KMS-11 (cell line): ENCODE measurements at regions not wholly inside any gene's neighbourhood (a gene's known extent, or its start where the extent isn't known, plus 50 kb on each side); places are given as distances from the start of the nearest gene placed in this dataset.

Source experiments
- H2AFZ ChIP-seq: fragments of 200-600 bp; sonication (generic); 2 replicates; pipeline ENCODE4 v1.6.1; 2016; ENCODE audit warnings: antibody characterized with exemption, mixed run types, low read depth
- H3K27ac ChIP-seq: fragments of 200-600 bp; sonication (generic); 2 replicates; pipeline ENCODE4 v1.6.1; 2016; ENCODE audit warnings: mild to moderate bottlenecking, mixed run types
- H3K27me3 ChIP-seq: fragments of 200-600 bp; sonication (generic); 2 replicates; pipeline ENCODE4 v1.6.1; 2017; ENCODE audit warnings: mild to moderate bottlenecking, low read depth, mixed run types, moderate library complexity; ENCODE audit not compliant: insufficient read depth
- H3K36me3 ChIP-seq: fragments of 200-600 bp; sonication (generic); 2 replicates; pipeline ENCODE4 v1.6.1; 2017; ENCODE audit warnings: mild to moderate bottlenecking, mixed run types; ENCODE audit not compliant: insufficient read depth
- H3K4me1 ChIP-seq: fragments of 200-600 bp; sonication (generic); 2 replicates; pipeline ENCODE4 v1.6.1; 2016; ENCODE audit warnings: mild to moderate bottlenecking, low read depth, mixed run types; ENCODE audit not compliant: poor library complexity, severe bottlenecking
- H3K4me2 ChIP-seq: fragments of 200-600 bp; sonication (generic); 2 replicates; pipeline ENCODE4 v1.7.0; 2016; ENCODE audit warnings: mild to moderate bottlenecking, mixed run types
- H3K4me3 ChIP-seq: fragments of 200-600 bp; sonication (generic); IDR thresholded peaks from 2 replicates; pipeline ENCODE4 v1.6.1; 2017; ENCODE audit warnings: low read depth, low read length, mixed read lengths; ENCODE audit not compliant: insufficient read depth
- H3K79me2 ChIP-seq: fragments of 200-600 bp; sonication (generic); 2 replicates; pipeline ENCODE4 v1.6.1; 2016; ENCODE audit warnings: low read depth, mixed run types; ENCODE audit not compliant: insufficient read depth
- H3K9ac ChIP-seq: fragments of 200-600 bp; sonication (generic); 2 replicates; pipeline ENCODE4 v1.6.1; 2016; ENCODE audit warnings: mild to moderate bottlenecking, mixed run types
- H4K20me1 ChIP-seq: fragments of 200-600 bp; sonication (generic); 2 replicates; pipeline ENCODE4 v1.6.1; 2016; ENCODE audit warnings: mild to moderate bottlenecking, mixed run types; ENCODE audit not compliant: insufficient read depth
- TF ChIP-seq, protein P1 (sequence below): fragments of 200-600 bp; sonication (generic); conservative IDR thresholded peaks from 2 replicates; pipeline ENCODE4 v1.6.1; 2017; ENCODE audit warnings: low read depth, mild to moderate bottlenecking, antibody characterized with exemption, low read length, moderate library complexity, mixed read lengths

DNA sequence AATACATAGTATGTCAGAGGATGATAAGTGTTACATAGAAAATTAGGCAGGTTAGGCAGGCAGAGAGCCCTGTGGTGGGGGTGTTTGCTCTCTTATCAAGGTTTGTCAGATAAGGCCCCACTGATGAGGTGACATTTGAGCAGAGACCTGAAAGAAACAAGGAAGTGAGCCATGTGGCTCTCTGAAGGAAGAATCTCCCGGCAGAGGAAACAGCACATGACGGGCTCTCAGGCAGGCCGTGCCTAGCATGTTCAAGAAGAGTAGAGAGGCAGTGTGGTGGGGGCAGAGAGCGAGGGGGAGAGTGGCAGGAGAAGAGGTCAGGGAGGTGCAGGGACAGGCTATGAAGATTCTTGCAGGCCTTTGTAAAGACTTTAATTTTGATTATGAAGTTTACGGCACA lies 82.0 kb upstream of the ASIC2 start:
- TF ChIP-seq, protein P1, sequence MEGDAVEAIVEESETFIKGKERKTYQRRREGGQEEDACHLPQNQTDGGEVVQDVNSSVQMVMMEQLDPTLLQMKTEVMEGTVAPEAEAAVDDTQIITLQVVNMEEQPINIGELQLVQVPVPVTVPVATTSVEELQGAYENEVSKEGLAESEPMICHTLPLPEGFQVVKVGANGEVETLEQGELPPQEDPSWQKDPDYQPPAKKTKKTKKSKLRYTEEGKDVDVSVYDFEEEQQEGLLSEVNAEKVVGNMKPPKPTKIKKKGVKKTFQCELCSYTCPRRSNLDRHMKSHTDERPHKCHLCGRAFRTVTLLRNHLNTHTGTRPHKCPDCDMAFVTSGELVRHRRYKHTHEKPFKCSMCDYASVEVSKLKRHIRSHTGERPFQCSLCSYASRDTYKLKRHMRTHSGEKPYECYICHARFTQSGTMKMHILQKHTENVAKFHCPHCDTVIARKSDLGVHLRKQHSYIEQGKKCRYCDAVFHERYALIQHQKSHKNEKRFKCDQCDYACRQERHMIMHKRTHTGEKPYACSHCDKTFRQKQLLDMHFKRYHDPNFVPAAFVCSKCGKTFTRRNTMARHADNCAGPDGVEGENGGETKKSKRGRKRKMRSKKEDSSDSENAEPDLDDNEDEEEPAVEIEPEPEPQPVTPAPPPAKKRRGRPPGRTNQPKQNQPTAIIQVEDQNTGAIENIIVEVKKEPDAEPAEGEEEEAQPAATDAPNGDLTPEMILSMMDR: no peak
- no peaks in the 10 kb centered on the region for H3K36me3 ChIP-seq
- H3K9ac ChIP-seq: no peak overlapping the region
- no peaks in the 10 kb centered on the region for H3K27me3 ChIP-seq
- H4K20me1 ChIP-seq: no peaks in the 10 kb centered on the region
- no peak overlapping the region for H2AFZ ChIP-seq
- no peak overlapping the region for H3K4me2 ChIP-seq
- no peaks in the 10 kb centered on the region for H3K4me1 ChIP-seq
- no peak overlapping the region for H3K4me3 ChIP-seq
- H3K27ac ChIP-seq: no peak overlapping the region
- no peaks in the 10 kb centered on the region for H3K79me2 ChIP-seq

DNA sequence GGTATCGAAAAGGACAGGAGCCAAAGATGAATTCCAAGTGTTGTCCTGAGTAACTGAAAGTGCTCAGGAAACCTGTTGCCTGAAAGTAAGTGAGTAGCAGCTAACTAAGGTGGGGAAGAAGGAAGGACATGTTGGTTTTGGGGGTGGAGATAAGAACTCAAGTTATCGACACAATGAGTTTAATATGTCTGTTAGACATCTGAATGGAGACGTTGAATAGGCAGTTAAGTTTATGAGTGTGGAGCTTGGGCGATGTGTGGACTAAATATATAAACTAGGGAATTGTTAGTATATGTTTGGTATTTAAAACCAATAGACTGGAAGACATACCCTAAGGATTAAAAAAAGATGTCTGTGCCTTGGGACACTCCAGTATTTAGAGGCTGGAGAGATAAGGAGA lies 82.7 kb upstream of the ASIC2 start:
- H3K79me2 ChIP-seq: no peaks in the 10 kb centered on the region
- TF ChIP-seq, protein P1: no peak
- no peaks in the 10 kb centered on the region for H3K27me3 ChIP-seq
- no peaks in the 10 kb centered on the region for H3K4me1 ChIP-seq
- no peak overlapping the region for H3K4me3 ChIP-seq
- H3K9ac ChIP-seq: no peak overlapping the region
- no peak overlapping the region for H3K4me2 ChIP-seq
- H3K36me3 ChIP-seq: no peaks in the 10 kb centered on the region
- H4K20me1 ChIP-seq: no peaks in the 10 kb centered on the region
- H2AFZ ChIP-seq: no peak overlapping the region
- H3K27ac ChIP-seq: no peak overlapping the region

DNA sequence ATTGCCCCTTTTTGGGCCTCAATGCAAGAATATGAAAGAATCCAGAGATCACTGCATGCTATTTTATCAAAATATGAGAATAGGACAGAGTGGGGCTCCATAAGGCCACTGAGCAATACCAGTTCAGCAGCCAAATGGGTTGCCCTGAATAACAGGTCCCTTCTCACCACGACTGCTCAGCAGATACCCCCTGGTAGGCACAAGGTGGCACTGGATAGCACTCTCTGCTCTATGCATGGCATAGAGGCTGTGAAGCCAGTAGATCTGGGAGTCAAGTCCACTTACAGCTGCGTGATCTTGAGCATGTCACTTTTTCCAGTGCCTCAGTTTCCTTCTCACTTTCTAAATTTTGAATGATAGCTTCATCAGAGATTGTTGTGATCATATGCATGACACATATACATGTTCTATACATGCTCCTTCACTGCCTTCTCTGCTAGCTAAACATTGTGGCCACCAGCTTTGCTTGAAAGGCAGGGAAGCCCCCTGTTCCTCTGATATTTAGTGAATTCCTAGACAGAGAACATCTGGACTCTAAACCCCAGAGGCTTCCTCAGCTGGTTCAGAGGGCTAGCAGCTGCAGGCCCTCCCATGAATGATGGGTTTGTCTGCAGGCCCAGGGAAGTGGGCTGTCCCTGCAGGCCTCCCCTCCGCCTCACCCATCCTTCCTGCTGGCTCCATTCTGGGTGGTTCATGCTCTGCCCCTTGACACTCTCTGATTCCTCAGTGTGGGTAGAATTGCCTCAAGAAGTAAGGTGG lies 84.9 kb upstream of the ASIC2 start:
- H4K20me1 ChIP-seq: no peaks in the 10 kb centered on the region
- H3K9ac ChIP-seq: no peak overlapping the region
- H3K79me2 ChIP-seq: no peaks in the 10 kb centered on the region
- H3K27ac ChIP-seq: no peak overlapping the region
- H3K27me3 ChIP-seq: no peaks in the 10 kb centered on the region
- TF ChIP-seq, protein P1: no peak
- no peak overlapping the region for H3K4me2 ChIP-seq
- no peaks in the 10 kb centered on the region for H3K4me1 ChIP-seq
- no peak overlapping the region for H3K4me3 ChIP-seq
- no peaks in the 10 kb centered on the region for H3K36me3 ChIP-seq
- H2AFZ ChIP-seq: no peak overlapping the region

DNA sequence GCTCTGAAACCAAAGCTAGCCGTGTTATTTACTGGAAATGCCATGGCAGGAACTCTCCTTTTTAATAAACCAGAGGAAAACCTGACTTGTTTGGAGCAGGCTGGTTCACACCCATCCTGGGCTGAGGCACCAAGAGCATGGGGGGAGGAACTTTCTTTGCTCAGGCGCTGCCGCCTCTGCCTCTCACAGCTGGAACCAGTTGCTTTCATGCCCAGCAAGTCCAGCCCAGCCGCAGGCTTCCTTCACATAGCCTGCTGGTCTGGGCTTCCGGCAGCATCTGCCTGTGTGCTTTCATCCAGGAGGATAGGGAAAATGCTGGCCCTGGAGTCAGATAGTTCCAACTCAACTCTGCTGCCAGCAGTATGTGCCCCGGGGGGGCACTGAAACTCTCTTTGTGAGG lies 88.1 kb upstream of the ASIC2 start:
- H3K36me3 ChIP-seq: no peaks in the 10 kb centered on the region
- H3K27ac ChIP-seq: no peak overlapping the region
- no peak overlapping the region for H3K4me2 ChIP-seq
- H3K79me2 ChIP-seq: no peaks in the 10 kb centered on the region
- TF ChIP-seq, protein P1: no peak
- no peaks in the 10 kb centered on the region for H4K20me1 ChIP-seq
- H3K9ac ChIP-seq: no peak overlapping the region
- no peak overlapping the region for H2AFZ ChIP-seq
- no peak overlapping the region for H3K4me3 ChIP-seq
- H3K4me1 ChIP-seq: no peaks in the 10 kb centered on the region
- H3K27me3 ChIP-seq: no peaks in the 10 kb centered on the region
